GM18951 (cell line): ENCODE measurements at regions not wholly inside any gene's neighbourhood (a gene's known extent, or its start where the extent isn't known, plus 50 kb on each side); places are given as distances from the start of the nearest gene placed in this dataset.
"Not testable (repeated sequence)": the region's sequence is repeated elsewhere in the genome, so short reads cannot be mapped to it uniquely, and the experiment has no call there.

Experiments used
- POLR2A ChIP-seq: IDR thresholded peaks from 4 replicates; pipeline ENCODE4 v1.6.1; 2011; ENCODE audit warnings: mild to moderate bottlenecking; ENCODE audit not compliant: insufficient read length, insufficient read depth; ENCODE audit errors: extremely low read depth
- in situ Hi-C: fragments of 300-500 bp; cut with MboI; formaldehyde crosslinking; loops from one replicate; pipeline ENCODE4 v1.12.0; 2022; ENCODE audit warnings: low sequenced_read_pairs, mixed read lengths, inconsistent platforms; ENCODE audit not compliant: unreplicated experiment

DNA sequence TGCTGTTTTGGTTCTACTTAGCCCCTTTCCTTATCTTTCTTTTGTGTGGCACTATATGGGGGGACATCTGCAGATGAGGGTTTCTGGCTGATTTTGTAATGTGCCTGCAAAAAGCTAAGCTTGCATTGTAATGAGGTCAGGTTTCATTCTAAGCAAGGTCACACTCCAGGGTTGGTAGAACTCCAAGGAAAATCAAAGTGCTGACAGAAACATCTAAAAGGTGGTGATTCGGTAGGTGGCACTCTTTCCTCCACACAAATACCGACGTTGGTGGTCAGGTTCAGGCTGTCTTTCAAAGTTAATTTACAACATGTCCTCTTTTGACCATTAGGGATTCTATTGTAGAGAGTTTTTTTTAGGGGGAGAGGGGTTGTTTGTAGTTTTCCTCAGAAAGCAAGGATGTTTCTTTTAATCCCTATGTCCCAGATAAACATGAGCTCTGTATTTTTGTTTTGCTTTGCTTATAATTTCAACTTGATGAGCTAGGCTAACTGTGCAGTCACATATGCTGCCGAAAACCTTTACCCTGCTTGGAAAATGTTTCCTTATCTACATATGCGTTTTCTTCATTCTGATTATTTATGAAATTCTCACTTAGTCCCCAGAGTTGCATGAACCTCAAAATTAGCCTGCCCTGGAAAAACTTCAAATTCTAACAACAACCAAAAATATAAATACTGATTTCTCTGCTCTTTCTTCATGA is 434.2 kb downstream of the PPARGC1A start:
- no peak for TF ChIP-seq POLR2A
- in situ Hi-C loops = no loop called here

DNA sequence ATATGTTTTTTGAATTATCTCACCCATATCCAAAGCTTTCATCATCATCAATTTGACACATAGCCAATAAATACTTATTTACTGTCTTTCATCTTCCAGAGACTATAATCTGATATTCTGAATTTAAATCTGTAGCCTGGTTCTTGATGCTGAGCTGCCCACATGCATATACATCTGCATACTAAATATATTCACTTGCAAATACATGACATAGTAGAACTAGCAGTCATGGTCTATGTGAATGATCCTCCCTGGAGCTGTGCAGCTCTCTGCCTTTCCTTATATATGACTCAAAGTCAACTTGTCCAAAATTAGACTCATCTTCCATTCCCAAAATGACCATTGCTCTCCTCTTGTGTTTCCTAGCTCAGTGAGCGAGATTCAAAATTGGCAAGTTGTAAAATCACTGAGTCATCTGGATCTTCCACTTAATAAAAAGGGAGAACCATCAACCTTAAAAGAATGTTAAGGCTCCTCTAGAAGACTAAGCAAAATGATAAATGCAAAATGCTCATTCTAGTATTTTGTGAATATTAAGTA is 448.2 kb downstream of the PPARGC1A start:
- in situ Hi-C loops = no loop called here
- TF ChIP-seq POLR2A = no peak

DNA sequence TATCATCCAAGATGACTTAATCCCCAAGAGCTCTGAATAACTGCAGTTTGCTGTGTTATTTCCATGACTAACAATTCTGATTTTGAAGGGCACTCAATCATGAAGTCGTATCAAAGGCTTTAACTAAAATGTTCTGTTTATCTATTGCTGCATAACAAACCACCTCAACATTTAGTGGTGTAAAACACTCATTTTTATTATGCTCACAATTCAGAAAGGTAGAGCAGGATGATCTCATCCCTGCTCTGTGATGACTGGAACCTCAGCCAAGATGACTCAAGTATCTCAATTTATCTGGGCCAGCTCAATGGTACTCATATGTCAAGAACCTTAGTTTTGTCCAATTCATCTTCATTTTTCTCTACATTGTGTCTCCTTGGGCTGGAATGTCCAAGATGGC is 451.1 kb downstream of the PPARGC1A start:
- in situ Hi-C loops = no loop called here
- no peak for TF ChIP-seq POLR2A

DNA sequence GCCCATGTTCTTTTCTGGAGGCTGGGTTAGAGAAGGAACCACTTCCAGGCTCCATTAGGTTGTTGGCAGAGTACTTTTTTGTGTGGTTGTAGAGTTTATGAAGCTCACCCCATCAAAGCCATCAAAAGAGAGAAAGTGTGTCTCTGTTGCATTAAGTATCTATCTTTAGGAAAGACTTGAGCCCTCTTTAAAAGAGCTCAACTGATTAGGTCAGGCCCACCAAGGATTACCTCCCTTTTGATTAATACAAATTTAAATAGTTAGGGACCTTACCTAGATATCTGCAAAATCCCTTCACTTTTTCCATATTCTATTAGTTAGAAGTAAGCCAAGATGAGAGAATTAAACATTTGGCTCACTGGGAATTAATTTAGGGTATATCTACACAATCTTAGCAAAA is 460.4 kb downstream of the PPARGC1A start:
- TF ChIP-seq POLR2A = no peak
- in situ Hi-C loops = no loop called here

DNA sequence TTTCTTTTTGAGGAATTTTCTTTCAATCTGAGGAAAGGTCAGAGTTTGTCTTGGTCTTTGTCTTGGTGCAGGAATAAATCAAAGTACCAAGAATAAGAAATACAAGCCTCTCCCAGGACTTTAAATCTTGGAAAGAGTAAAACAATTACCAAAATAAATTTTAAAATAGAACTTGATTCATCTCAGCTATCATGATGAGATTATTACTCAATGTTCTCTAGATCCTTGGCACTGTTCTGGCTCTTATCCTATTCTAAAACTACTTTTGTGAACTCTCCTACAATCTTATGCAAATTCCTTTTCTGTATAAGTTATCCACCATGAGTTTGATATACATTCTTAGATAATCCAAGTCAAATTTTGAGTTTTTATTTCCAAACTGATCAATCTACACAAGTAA is 464.3 kb downstream of the PPARGC1A start:
- in situ Hi-C loops = no loop called here
- no peak for TF ChIP-seq POLR2A

DNA sequence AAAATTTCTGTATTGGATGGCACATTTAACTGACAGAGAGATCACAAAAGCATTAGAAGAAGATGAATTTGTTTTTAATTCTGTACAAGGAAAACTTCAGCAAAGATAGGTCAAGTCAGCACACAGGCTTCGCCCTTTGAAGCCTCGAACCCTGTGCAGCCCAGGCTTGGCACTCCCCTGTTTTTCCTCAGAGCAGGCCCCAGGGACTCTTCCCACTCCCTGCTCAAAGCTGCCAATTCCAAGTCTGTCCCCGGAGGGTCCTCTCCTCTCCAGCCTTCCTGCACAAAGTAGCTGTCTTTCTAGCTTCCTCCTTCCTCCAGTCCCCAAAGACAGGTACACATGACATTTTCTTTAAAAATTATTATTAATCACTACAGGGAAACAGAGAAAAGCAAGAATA is 466.3 kb downstream of the PPARGC1A start:
- no peak for TF ChIP-seq POLR2A
- in situ Hi-C loops = no loop called here

DNA sequence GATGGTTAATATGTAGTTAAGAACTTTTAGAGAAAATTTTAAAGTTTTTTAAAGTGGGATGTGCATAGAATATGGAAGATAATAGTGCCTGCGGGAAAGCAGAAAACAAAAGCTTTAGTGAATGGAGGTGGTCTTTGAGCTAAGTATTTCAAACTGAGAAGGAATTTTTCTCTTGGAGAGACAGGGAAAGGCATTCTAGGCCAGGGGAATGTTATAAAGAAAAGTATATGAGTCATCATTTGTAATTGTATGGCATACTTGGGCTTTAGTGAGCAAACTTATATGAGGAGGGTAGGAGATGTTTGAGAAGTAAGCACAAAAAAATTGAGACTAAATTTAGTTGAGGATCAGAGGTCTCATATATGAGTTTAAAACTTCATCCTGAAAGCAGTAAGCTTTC is 467.0 kb downstream of the PPARGC1A start:
- in situ Hi-C loops = no loop called here
- no peak for TF ChIP-seq POLR2A

DNA sequence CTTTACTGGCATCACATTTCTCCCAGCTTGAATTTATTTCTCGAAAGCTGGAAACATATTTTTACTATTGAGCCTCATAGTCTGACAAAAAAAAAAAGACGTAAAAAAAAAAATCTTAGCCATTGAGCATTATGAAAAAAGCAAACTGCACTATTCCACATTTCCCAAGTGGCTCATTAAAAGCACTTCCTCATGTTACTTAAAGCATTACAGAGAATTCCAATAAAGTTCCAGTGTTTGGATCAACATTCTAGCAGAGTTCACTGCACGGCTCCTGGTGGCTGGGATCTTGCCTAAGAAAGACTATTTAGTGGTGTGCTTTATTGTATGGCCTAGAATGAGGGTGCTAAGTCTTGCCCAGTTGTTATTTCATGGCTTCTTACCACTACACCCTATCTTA is 476.2 kb downstream of the PPARGC1A start:
- no peak for TF ChIP-seq POLR2A
- in situ Hi-C loops = no loop called here

DNA sequence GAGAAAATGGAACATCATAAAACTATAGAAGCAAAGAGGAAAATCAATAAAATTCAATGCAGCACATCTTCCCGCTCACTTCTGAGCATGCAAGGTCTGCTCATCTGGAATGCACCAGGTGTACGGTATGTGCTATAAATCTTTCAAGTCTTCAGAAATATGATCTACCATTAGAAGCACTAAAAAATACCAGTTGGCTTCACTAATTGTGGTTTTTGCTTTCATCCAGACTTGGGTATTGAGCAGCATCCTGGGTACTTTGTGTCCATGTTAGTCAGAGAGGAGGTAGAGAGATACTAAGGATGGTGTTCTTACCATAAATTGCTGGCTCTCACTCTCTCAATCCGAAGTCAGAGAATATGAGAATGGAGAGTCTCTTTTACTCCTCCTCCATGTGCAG is 477.1 kb downstream of the PPARGC1A start:
- in situ Hi-C loops = no loop called here
- no peak for TF ChIP-seq POLR2A

DNA sequence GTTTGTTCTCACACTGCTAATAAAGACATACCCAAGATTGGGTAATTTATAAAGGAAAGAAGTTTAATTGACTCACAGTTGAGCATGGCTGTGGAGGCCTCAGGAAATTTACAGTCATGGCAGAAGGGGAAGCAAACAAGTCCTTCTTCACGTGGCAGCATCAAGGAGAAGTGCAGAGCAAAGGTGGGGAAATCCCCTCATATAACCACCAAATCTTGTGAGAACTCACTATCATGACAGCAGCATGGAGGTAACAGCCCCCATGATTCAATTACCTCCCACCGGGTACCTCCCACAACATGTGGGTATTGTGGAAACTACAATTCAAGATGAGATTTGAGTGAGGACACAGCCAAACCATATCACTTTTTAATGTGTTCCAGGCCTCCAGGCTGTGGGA is 480.9 kb downstream of the PPARGC1A start:
- in situ Hi-C loops = not testable (repeated sequence)

DNA sequence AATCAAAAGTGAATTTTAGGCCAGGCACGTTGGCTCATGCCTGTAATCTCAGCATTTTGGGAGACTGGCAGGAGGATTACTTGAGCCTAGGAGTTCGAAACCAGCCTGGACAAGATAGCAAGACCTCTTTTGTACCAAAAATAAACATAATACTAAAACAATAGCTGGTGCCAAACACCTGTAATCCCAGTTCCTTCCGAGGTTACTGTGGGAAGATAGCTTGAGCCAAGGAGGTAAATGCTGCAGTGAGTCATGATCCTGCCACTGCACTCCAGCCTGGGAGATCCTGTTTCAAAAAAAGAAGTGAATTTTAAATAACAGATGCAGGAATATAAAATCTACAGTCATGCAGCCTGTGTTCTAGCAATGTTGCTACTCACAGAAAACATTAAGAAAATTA is 488.3 kb downstream of the PPARGC1A start:
- in situ Hi-C loops = no loop called here
- no peak for TF ChIP-seq POLR2A

DNA sequence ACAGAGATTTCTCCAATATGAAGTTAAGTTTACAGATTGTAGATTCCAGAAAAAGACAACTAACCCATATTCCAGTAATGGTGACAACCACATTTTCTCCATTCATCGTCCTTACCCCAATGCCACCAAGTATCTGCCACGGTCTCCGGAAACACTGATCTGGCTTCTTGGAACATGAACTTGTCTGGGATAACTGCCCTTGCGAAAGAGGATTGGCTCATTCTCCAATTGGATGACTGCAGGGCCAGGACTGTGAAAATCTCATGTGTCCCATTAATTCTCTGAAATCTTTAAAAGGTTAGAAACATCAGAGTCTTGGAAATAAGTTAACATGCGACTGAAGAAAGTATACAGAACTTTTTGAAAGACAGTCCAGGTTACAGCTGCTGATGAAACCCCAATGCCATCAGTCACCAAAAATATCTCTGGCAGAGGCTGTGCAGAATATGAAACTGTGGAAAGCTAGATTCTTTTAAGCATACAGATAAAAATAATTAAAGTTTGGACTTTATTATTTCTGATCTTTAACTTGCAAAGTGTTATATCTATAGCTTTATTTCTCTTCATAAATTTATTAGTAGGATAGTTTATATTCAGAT is 496.9 kb downstream of the PPARGC1A start:
- in situ Hi-C loops = no loop called here
- TF ChIP-seq POLR2A = no peak

DNA sequence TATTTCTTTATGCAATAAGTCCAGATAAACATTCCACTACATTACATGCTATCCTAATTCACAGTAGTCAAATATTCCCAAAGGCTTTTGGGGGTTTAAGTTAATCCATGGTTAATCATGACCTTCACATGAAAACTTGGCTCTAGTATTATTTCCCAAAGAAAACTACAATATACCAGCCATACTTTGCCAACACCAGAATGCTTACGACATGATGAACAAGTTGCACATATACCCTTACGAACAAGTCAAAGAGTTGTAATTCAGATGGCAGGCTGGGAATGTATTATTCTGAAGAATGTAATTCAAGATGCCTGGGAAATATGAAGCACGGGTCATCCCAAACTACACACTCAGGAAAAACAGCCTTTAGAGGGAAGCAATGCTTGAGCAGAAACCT is 499.6 kb downstream of the PPARGC1A start:
- no peak for TF ChIP-seq POLR2A
- in situ Hi-C loops = no loop called here

DNA sequence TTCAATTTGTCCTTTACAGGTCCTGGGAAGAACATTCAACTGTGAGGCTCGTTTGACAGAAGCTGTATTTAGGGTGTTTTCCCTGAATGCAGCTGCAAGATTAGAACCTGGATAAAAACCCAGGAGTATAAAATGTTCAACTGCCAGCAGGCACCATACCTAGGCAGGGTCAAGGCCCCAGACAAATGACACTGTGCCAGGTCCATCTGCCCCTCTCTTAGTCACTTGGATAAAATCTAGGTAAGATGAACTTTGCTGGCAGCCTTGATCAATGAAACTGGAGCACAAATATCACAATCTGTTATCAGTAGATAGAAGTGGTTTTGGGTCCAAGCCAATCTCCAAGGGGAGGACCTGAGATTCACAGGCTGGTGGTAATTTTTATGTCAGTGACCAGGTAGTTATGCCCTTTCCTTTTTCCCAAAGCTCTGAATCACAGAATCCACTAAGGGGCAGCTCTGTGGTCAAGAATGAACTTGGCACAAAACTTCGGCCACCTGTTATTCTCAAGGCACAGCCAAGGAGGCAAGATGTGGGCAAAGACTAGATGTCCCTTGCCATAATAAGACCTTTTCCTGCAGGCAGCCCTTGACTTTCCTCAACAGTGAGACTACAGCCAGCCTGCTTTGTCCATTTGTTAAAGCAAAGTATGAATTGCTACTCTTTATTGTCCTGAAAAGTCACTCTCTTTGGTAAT is 501.0 kb downstream of the PPARGC1A start:
- TF ChIP-seq POLR2A = no peak
- in situ Hi-C loops = no loop called here
